ENCODE measurements at regions not wholly inside any gene's neighbourhood (a gene's known extent, or its start where the extent isn't known, plus 50 kb on each side); places are given as distances from the start of the nearest gene placed in this dataset.

- TF ChIP-seq CTCF (IDR thresholded peaks at IDR 0.05; ENCODE audit: low read length), result no peak
- TF ChIP-seq EZH2 (optimal IDR thresholded peaks at IDR 0.05; ENCODE audit: low read depth, low read length), result no peak
Measured at GRCh38 chr5:93677359-93677891, 64.0 kb downstream of the POU5F2 start.
